Chondrocyte (in vitro differentiated cells): ENCODE measurements at regions not wholly inside any gene's neighbourhood (a gene's known extent, or its start where the extent isn't known, plus 50 kb on each side); places are given as distances from the start of the nearest gene placed in this dataset.

Source experiments
- DNase-seq: peaks from one replicate; pipeline ENCODE4 v3.0.0; 2021; ENCODE audit warnings: mixed read lengths, low spot score
- H3K27ac Mint-ChIP-seq: one replicate; pipeline ENCODE4 v1.8.0; 2021; ENCODE audit warnings: mild to moderate bottlenecking, moderate library complexity, mixed read lengths; ENCODE audit not compliant: unreplicated experiment
- H3K27me3 Mint-ChIP-seq: 2 replicates; pipeline ENCODE4 v1.8.0; 2021; ENCODE audit warnings: low read depth, mixed read lengths
- H3K36me3 Mint-ChIP-seq: 2 replicates; pipeline ENCODE4 v1.8.0; 2021; ENCODE audit warnings: low read depth, mixed read lengths
- H3K4me1 Mint-ChIP-seq: 2 replicates; pipeline ENCODE4 v1.8.0; 2021; ENCODE audit warnings: low read depth, mild to moderate bottlenecking, mixed read lengths
- H3K4me3 Mint-ChIP-seq: one replicate; pipeline ENCODE4 v1.8.0; 2021; ENCODE audit warnings: mild to moderate bottlenecking, moderate library complexity, mixed read lengths; ENCODE audit not compliant: unreplicated experiment
- H3K9me3 Mint-ChIP-seq: 2 replicates; pipeline ENCODE4 v1.8.0; 2021; ENCODE audit warnings: low read depth, mixed read lengths
- CTCF ChIP-seq: fragments of 200-600 bp; sonication (generic); IDR thresholded peaks from 2 replicates; pipeline ENCODE4 v1.5.0; 2021; ENCODE audit warnings: antibody characterized with exemption, mild to moderate bottlenecking, moderate library complexity

- H3K27me3 Mint-ChIP-seq = no peaks in the 10 kb centered on the region
Measured at GRCh38 chr17:63329876-63330275, 116.2 kb downstream of the CYB561 start.

DNA sequence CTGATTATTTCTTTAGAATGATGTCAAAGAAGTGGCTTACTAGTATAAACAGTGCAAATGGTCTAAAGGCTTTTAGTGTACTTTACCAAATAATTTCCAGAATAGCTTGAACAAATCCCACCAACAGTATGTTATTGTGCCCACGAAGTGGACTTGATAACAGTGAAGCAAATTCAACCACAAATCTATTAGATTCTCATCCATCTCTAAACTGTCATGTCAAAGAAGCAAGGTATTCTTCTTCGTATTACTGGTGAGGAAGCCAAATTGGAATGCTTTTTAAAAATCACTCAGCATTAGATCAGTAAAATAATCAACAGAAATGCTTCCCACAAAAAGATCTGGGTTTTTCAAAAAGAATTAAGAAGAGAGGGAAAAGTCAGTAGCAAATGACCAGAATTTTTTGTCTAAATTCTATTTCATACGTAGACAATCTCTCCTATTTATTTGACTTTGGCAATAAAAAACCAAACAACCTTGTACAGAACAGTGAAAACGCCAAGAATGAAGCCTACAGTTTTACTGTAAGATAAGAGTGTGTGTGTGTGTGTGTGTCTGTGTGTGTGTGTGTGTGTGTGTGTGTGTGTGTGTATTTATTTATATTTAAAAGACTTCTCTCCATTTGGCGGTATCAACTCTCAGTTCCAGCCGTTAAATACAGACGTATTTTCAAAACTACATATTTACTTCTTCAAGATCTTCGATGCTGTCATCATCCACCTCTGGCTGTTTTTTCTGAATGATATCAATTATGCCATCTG, 114.6 kb downstream of the CYB561 start:
- DNase-seq = no peak
- H3K4me1 Mint-ChIP-seq = peaks cover 18% of the 10 kb centered on the region
- no peaks in the 10 kb centered on the region for H3K27me3 Mint-ChIP-seq
- H3K36me3 Mint-ChIP-seq = peaks cover 11% of the 10 kb centered on the region
- no peaks in the 10 kb centered on the region for H3K9me3 Mint-ChIP-seq
- no peak overlapping the region for H3K4me3 Mint-ChIP-seq
- no peak for TF ChIP-seq CTCF
- no peak overlapping the region for H3K27ac Mint-ChIP-seq

More at GRCh38 chr17:63329876-63330275, 116.2 kb downstream of the CYB561 start:
- DNase-seq = no peak
- no peak for TF ChIP-seq CTCF
- Mint-ChIP-seq H3K9me3 (no peaks in the 10 kb centered on the region), H3K4me3 (no peak overlapping the region), H3K27ac (no peak overlapping the region), H3K36me3 (peaks cover 15% of the 10 kb centered on the region), H3K4me1 (peaks cover 3% of the 10 kb centered on the region)

DNA sequence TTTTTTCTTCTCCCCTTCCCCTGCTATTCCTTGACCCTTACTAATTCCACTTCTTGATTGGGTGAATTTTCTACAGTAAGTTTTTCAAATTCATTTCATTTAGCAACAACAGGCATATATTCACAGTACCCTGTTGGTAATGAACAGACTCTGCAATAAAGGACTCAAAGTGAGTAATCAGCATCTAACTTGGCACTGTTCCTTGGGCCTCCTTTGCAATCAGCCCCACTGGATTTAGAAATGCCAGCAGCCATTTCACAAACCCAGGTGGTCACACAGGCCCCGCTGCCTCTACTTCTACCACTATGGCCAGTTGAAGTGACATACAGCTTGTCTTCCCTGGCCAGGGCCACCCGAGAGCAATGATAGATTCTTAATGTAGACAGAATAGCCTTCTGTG, 113.8 kb downstream of the CYB561 start:
- Mint-ChIP-seq H3K9me3 (no peaks in the 10 kb centered on the region), H3K4me3 (no peak overlapping the region), H3K4me1 (peaks cover 21% of the 10 kb centered on the region), H3K27ac (no peak overlapping the region), H3K36me3 (peaks cover 8% of the 10 kb centered on the region), H3K27me3 (no peaks in the 10 kb centered on the region)
- TF ChIP-seq CTCF = no peak
- DNase-seq = no peak

DNA sequence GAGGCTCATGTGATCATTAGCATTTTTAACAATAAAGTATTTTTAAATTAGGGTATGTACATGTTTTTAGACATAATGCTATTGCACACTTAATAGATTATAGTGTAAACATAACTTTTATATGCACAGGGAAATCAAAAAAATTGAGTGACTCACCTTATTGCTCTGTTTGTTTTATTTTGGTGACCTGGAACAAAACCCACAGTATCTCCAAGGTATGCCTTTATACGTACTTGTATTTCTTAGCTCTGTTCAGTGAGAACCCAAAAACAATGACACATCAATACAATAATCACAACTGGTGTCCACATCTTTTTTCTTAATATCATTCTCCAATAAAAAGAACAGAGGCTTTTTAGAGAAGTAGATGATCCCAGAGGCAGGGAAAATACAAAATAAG, 112.2 kb downstream of the CYB561 start:
- no peak for DNase-seq
- peaks cover 5% of the 10 kb centered on the region for H3K9me3 Mint-ChIP-seq
- TF ChIP-seq CTCF = no peak
- H3K4me3 Mint-ChIP-seq = no peak overlapping the region
- no peak overlapping the region for H3K27ac Mint-ChIP-seq
- no peaks in the 10 kb centered on the region for H3K27me3 Mint-ChIP-seq
- H3K4me1 Mint-ChIP-seq = peaks cover 27% of the 10 kb centered on the region
- H3K36me3 Mint-ChIP-seq = peaks cover 6% of the 10 kb centered on the region

- TF ChIP-seq CTCF = no peak
- peaks cover 27% of the 10 kb centered on the region for H3K4me1 Mint-ChIP-seq
- no peak overlapping the region for H3K4me3 Mint-ChIP-seq
- peaks cover 9% of the 10 kb centered on the region for H3K36me3 Mint-ChIP-seq
- H3K27ac Mint-ChIP-seq = peak overlapping the region; percentile 43
- no peaks in the 10 kb centered on the region for H3K27me3 Mint-ChIP-seq
- no peak for DNase-seq
- peaks cover 5% of the 10 kb centered on the region for H3K9me3 Mint-ChIP-seq
Measured at GRCh38 chr17:63335831-63336230, 110.3 kb downstream of the CYB561 start.
